HG03439 (cell line): ENCODE measurements at regions not wholly inside any gene's neighbourhood (a gene's known extent, or its start where the extent isn't known, plus 50 kb on each side); places are given as distances from the start of the nearest gene placed in this dataset.
"Not testable (repeated sequence)": the region's sequence is repeated elsewhere in the genome, so short reads cannot be mapped to it uniquely, and the experiment has no call there.

Source experiments
- ATAC-seq: cut with Tn5 transposase; IDR thresholded peaks from one replicate; pipeline ENCODE4 v1.9.1; 2021; ENCODE audit warnings: mild to moderate bottlenecking, moderate library complexity; ENCODE audit not compliant: unreplicated experiment

GRCh38 chr5:118303296-118303695 is 685.1 kb downstream of the DTWD2 start:
- ATAC-seq, result no peak

- ATAC-seq, result no peak
These were observed 685.6 kb downstream of the DTWD2 start for GRCh38 chr5:118302786-118303185.

GRCh38 chr5:118301696-118302095 is 686.7 kb downstream of the DTWD2 start:
- no peak for ATAC-seq

DNA sequence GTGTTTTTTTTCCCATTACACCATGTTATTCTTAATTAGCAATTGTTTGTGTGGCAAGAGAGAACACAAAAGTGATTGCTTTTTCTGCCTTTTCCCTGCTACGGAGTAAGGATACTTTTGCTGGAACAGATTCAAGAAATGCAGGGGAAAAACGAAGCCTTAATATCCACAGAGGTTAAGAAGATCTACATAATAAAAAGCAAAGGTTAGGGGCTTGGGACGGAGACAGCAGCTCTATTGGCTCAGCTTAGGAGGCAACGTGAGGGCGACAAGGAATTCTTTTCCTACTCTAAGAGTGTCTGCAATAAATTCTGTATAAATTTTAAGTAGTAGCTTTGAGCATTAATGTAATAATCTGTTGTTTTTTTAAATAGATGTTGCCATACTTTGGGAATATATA is 693.3 kb downstream of the DTWD2 start:
- no peak for ATAC-seq

GRCh38 chr5:118293378-118293777 is 695.0 kb downstream of the DTWD2 start:
- no peak for ATAC-seq

- ATAC-seq, result no peak
These were observed 698.1 kb downstream of the DTWD2 start for GRCh38 chr5:118290204-118290603.

- ATAC-seq, result not testable (repeated sequence)
These were observed 704.1 kb downstream of the DTWD2 start for GRCh38 chr5:118284230-118284629.

GRCh38 chr5:118282480-118283038 is 705.8 kb downstream of the DTWD2 start:
- ATAC-seq, result not testable (repeated sequence)

- ATAC-seq, result no peak
These were observed 708.6 kb downstream of the DTWD2 start for GRCh38 chr5:118279540-118280294.

- ATAC-seq, result no peak
These were observed 717.8 kb downstream of the DTWD2 start for GRCh38 chr5:118270526-118270925.

GRCh38 chr5:118258223-118258622 is 730.1 kb downstream of the DTWD2 start:
- ATAC-seq, result no peak

GRCh38 chr5:118257066-118257465 is 731.3 kb downstream of the DTWD2 start:
- no peak for ATAC-seq

GRCh38 chr5:118253225-118254061 is 734.9 kb downstream of the DTWD2 start:
- no peak for ATAC-seq

DNA sequence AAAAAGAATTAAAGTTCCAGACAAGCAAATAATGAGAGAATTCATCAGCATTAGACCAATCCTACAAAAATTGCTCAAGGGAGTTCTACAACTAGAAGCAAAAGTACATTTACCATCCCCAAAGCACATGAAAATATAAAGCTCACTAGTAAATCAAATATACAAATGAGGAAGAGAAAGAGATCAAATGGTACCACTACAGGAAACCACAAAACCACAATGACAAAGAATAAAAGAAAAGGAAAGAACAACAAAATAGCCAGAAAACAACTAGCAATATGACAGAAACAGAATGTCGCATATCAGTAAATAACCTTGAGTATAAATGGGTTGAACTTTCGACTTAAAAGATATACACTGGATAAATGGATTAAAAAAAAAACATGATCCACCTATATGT is 739.0 kb downstream of the DTWD2 start:
- no peak for ATAC-seq

GRCh38 chr5:118247458-118247857 is 740.9 kb downstream of the DTWD2 start:
- no peak for ATAC-seq

- ATAC-seq, result no peak
These were observed 744.7 kb downstream of the DTWD2 start for GRCh38 chr5:118243613-118244012.

DNA sequence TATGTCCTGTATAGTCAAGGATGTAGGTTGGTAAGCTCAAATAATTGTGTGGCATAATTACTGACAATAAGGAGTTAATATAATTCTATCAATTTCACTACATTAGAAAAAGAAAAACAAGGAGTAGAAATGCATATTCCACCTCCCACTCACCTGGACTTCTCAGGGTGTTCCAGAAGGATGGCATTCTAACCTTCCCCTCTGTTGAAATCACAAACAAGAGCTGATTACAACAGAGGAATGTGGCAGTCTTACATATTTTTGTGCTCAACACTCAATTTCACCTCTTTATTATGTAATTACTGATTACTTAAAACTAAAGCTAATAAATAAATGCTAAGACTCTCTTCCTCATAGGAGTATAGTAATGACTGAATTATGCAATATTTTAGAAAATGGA is 745.3 kb downstream of the DTWD2 start:
- ATAC-seq, result no peak

- ATAC-seq, result peak; percentile 68
These were observed 752.1 kb downstream of the DTWD2 start for GRCh38 chr5:118236108-118236849.

- no peak for ATAC-seq
These were observed 754.7 kb downstream of the DTWD2 start for GRCh38 chr5:118233606-118234005.

- no peak for ATAC-seq
These were observed 759.9 kb downstream of the DTWD2 start for GRCh38 chr5:118228489-118228888.

DNA sequence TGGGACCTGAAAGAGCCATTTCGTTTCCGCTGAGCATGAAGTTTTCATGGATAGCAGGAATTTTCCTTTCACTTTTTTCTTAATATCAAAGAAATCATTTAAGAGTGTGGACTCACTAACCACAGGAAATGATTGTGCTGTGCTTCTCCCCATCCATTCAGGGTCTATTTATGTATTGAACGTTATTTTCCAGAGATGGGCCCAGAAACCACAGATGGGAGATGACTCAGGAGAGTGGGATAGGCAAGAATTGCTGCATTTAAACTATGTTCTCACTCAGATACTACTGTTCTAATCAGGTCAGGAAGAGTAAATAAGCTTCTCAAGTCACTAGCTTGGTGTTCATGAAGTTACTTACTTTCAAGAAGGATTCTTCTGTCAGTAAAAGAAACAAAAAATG is 763.8 kb downstream of the DTWD2 start:
- no peak for ATAC-seq
